ENCODE measurements at regions not wholly inside any gene's neighbourhood (a gene's known extent, or its start where the extent isn't known, plus 50 kb on each side); places are given as distances from the start of the nearest gene placed in this dataset.

- Histone ChIP-seq H3K4me1 (no peaks in the 10 kb centered on the region), H3K4me3 (no peak overlapping the region), H3K9me3 (no peaks in the 10 kb centered on the region), H3K27me3 (no peaks in the 10 kb centered on the region), H3K27ac (peak overlapping the region in 1 of 2 donors; percentile 51), H3K36me3 (no peaks in the 10 kb centered on the region)
- no peak for DNase-seq (ENCODE audit: low spot score in 2 of 2)
- TF ChIP-seq, protein P1, sequence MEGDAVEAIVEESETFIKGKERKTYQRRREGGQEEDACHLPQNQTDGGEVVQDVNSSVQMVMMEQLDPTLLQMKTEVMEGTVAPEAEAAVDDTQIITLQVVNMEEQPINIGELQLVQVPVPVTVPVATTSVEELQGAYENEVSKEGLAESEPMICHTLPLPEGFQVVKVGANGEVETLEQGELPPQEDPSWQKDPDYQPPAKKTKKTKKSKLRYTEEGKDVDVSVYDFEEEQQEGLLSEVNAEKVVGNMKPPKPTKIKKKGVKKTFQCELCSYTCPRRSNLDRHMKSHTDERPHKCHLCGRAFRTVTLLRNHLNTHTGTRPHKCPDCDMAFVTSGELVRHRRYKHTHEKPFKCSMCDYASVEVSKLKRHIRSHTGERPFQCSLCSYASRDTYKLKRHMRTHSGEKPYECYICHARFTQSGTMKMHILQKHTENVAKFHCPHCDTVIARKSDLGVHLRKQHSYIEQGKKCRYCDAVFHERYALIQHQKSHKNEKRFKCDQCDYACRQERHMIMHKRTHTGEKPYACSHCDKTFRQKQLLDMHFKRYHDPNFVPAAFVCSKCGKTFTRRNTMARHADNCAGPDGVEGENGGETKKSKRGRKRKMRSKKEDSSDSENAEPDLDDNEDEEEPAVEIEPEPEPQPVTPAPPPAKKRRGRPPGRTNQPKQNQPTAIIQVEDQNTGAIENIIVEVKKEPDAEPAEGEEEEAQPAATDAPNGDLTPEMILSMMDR (IDR thresholded peaks at IDR 0.05): no peak
- TF ChIP-seq POLR2A (IDR thresholded peaks at IDR 0.05) (no peak), POLR2AphosphoS5 (IDR thresholded peaks at IDR 0.05) (no peak)
- intact Hi-C loops (cut with DNase I; ENCODE audit: low total_unique reads): no loop called here
Measured at GRCh38 chr12:115422845-115423545, 739.0 kb upstream of the TBX3 start.

GRCh38 chr12:115421796-115422709 lies 738.1 kb upstream of the TBX3 start:
- H3K27me3 ChIP-seq: no peaks in the 10 kb centered on the region
- TF ChIP-seq, protein P1 (IDR thresholded peaks at IDR 0.05): no peak
- TF ChIP-seq POLR2A (IDR thresholded peaks at IDR 0.05) (no peak), POLR2AphosphoS5 (IDR thresholded peaks at IDR 0.05) (no peak)
- no peaks in the 10 kb centered on the region for H3K4me1 ChIP-seq
- no peaks in the 10 kb centered on the region for H3K36me3 ChIP-seq
- intact Hi-C loops (cut with DNase I; ENCODE audit: low total_unique reads): no loop called here
- H3K9me3 ChIP-seq: no peaks in the 10 kb centered on the region
- no peak overlapping the region for H3K27ac ChIP-seq
- no peak overlapping the region for H3K4me3 ChIP-seq
- DNase-seq (ENCODE audit: low spot score in 2 of 2): no peak

- H3K4me3 ChIP-seq: no peak overlapping the region
- H3K9me3 ChIP-seq: no peaks in the 10 kb centered on the region
- no peaks in the 10 kb centered on the region for H3K27me3 ChIP-seq
- no peak for DNase-seq (ENCODE audit: low spot score in 2 of 2)
- no peaks in the 10 kb centered on the region for H3K36me3 ChIP-seq
- no peaks in the 10 kb centered on the region for H3K4me1 ChIP-seq
- H3K27ac ChIP-seq: no peak overlapping the region
- intact Hi-C loops (cut with DNase I; ENCODE audit: low total_unique reads): no loop called here
- TF ChIP-seq, protein P1 (IDR thresholded peaks at IDR 0.05): no peak
- TF ChIP-seq POLR2A (IDR thresholded peaks at IDR 0.05) (no peak), POLR2AphosphoS5 (IDR thresholded peaks at IDR 0.05) (no peak)
Measured at GRCh38 chr12:115421350-115421749, 737.4 kb upstream of the TBX3 start.

- H3K36me3 ChIP-seq: no peaks in the 10 kb centered on the region
- TF ChIP-seq POLR2A (IDR thresholded peaks at IDR 0.05): no peak
- TF ChIP-seq, protein P1 (IDR thresholded peaks at IDR 0.05): no peak
- no peak for TF ChIP-seq POLR2AphosphoS5 (IDR thresholded peaks at IDR 0.05)
- no peak overlapping the region for H3K27ac ChIP-seq
- no peak for DNase-seq (ENCODE audit: low spot score in 2 of 2)
- H3K4me3 ChIP-seq: no peak overlapping the region
- no peaks in the 10 kb centered on the region for H3K9me3 ChIP-seq
- no peaks in the 10 kb centered on the region for H3K27me3 ChIP-seq
- intact Hi-C loops (cut with DNase I; ENCODE audit: low total_unique reads): loop anchor here (5.0 kb wide), 1 partner anchor 1188 kb away; no protein-coding TSS in a partner anchor
- no peaks in the 10 kb centered on the region for H3K4me1 ChIP-seq
Measured at GRCh38 chr12:115419145-115419646, 735.2 kb upstream of the TBX3 start.
